Stimulated activated naive CD8-positive, alpha-beta T cell treated with anti-CD3 and anti-CD28 coated beads, Interleukin-15, Interleukin-2, amounts not matched to agents 100 U/mL and 50 U/mL, for 24 hours (primary cell): ENCODE measurements at regions not wholly inside any gene's neighbourhood (a gene's known extent, or its start where the extent isn't known, plus 50 kb on each side); places are given as distances from the start of the nearest gene placed in this dataset.
A peak's percentile ranks its signal among the peaks of the same experiment; 100 is the strongest.

Experiments
- ATAC-seq: fragments of 150-1000 bp; cut with Tn5 transposase; one replicate; pipeline ENCODE4 v1.10.0; 2021
- DNase-seq: peaks from one replicate; pipeline ENCODE4 v3.0.0; 2021

- DNase-seq (no peak), ATAC-seq (no peak)
These were observed 421.4 kb downstream of the COG6 start for GRCh38 chr13:40076765-40077362.

GRCh38 chr13:40077396-40078027 is 422.1 kb downstream of the COG6 start:
- DNase-seq (no peak), ATAC-seq (no peak)

- peak; percentile 65 for ATAC-seq
- no peak for DNase-seq
These were observed 424.3 kb downstream of the COG6 start for GRCh38 chr13:40079721-40080120.

GRCh38 chr13:40080676-40081075 is 425.2 kb downstream of the COG6 start:
- DNase-seq, result no peak
- no peak for ATAC-seq

GRCh38 chr13:40082639-40083038 is 427.2 kb downstream of the COG6 start:
- DNase-seq (no peak), ATAC-seq (no peak)

GRCh38 chr13:40083841-40084240 is 428.4 kb downstream of the COG6 start:
- ATAC-seq (no peak), DNase-seq (no peak)

- DNase-seq, result no peak
- ATAC-seq, result no peak
These were observed 429.5 kb downstream of the COG6 start for GRCh38 chr13:40084934-40085333.

GRCh38 chr13:40087091-40088002 is 431.9 kb downstream of the COG6 start:
- DNase-seq, result no peak
- no peak for ATAC-seq

GRCh38 chr13:40094056-40094455 is 438.6 kb downstream of the COG6 start:
- ATAC-seq, result no peak

GRCh38 chr13:40095695-40096356 is 440.4 kb downstream of the COG6 start:
- no peak for DNase-seq
- no peak for ATAC-seq

More at GRCh38 chr13:40094056-40094455, 438.6 kb downstream of the COG6 start:
- no peak for DNase-seq

GRCh38 chr13:40096357-40096901 is 441.0 kb downstream of the COG6 start:
- ATAC-seq (peak; percentile 96), DNase-seq (peak; percentile 44)

GRCh38 chr13:40098246-40098645 is 442.8 kb downstream of the COG6 start:
- no peak for DNase-seq

GRCh38 chr13:40101708-40102359 is 446.4 kb downstream of the COG6 start:
- ATAC-seq, result peak; percentile 71
- DNase-seq, result peak; percentile 44

More at GRCh38 chr13:40098246-40098645, 442.8 kb downstream of the COG6 start:
- ATAC-seq, result no peak

- peak; percentile 6 for ATAC-seq
- DNase-seq, result peak; percentile 15
These were observed 446.9 kb downstream of the COG6 start for GRCh38 chr13:40102360-40102727.

- DNase-seq (peak; percentile 89), ATAC-seq (peak; percentile 94)
These were observed 447.4 kb downstream of the COG6 start for GRCh38 chr13:40102854-40103253.

- DNase-seq, result no peak
- ATAC-seq, result no peak
These were observed 448.4 kb downstream of the COG6 start for GRCh38 chr13:40103864-40104263.

GRCh38 chr13:40105231-40105630 is 449.8 kb downstream of the COG6 start:
- ATAC-seq (no peak), DNase-seq (no peak)

GRCh38 chr13:40109351-40109844 is 453.9 kb downstream of the COG6 start:
- no peak for DNase-seq
- peak; percentile 91 for ATAC-seq

- ATAC-seq (no peak), DNase-seq (no peak)
These were observed 458.3 kb downstream of the COG6 start for GRCh38 chr13:40113643-40114304.

GRCh38 chr13:40114305-40114896 is 458.9 kb downstream of the COG6 start:
- DNase-seq, result no peak
- no peak for ATAC-seq
